NOMO-1 treated with dmso at 0.1 percent for 144 hours (cell line): ENCODE measurements at regions not wholly inside any gene's neighbourhood (a gene's known extent, or its start where the extent isn't known, plus 50 kb on each side); places are given as distances from the start of the nearest gene placed in this dataset.

Experiments
- DNase-seq: peaks from one replicate; lab custom pipeline; 2025; ENCODE audit not compliant: unreplicated experiment; lab: John Stamatoyannopoulos, UW

DNA sequence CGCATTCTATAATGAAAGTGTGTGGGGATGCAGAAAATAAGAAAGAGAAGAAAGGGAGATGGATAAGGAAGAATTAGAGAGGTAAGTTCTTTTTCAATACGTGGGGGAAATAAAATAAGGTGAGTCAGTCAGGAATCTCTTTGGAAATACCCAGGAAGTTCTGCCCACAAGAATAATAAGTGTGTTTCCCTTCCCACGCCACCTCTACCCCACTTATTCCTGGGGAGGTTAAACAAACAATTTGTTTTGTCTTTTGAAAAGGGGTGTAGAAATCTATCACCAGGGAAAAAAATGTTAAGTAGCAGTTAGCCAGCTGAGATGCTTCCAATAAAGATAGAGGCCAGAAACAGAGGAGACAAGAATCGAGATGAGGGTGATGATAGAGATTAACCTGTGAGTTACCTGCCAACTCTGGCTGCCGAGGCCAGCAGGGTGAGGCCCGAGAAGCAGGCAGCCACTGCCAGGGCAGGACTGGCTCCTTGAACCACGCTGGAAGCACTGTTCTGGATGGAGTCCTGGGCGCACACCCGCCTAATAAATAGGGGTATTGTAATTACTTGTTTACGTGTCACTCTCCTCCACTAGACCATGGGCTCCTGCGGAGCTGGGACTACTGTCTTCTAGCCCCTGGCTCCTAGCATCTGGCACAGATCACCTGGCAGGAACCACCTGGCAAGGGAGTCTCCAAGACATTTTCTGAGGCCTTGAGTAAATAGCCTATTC, 191.3 kb downstream of the FGFR2 start:
- no peak for DNase-seq

DNA sequence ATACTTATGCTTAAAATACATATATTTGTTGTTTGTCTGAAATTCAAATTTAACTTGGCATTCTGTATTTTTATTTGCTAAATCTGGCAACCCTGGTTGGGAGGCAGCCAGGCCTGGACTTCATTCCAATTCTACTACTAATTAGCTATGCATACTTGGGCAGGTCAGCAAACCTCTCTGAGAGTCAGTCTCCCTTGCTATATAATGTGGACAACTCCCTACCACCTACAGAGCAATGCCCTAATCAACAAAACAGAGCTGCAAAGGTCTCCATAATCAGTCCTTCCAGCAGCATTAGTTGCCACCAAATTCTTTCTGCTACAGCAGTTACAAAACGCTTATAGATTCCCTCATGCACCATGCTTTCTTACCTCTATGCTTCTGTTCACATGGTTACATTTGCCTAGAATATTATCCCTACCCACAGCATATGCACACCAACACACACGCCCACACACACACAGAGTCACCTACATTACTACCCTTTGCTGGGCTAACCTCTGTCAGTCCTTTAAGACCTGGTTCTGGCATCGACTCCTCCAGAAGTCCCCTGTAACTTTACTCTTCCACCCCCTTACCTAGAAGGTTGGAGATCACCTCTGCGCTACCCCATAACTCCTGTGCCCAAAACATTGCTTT, 188.7 kb downstream of the FGFR2 start:
- no peak for DNase-seq

DNA sequence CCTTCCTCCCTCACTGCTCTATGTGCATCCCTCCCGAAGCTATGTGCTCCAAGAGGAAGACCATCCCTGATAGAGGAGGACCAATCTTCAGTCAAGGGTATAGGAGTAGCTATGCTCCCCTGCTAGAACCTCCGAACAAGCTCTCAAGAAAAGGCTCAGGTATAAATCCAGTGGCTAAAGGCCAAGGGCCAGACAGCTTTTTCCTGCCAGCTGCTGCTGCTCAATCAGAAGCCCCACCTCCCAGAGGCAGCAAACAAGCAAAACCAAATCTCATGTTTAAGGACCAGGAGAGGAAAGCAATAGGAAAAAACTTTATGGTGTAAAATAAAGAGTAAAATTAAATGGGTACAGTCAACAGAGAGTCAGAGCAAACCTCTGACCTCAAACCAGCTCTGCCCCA, 187.2 kb downstream of the FGFR2 start:
- DNase-seq, result no peak

DNA sequence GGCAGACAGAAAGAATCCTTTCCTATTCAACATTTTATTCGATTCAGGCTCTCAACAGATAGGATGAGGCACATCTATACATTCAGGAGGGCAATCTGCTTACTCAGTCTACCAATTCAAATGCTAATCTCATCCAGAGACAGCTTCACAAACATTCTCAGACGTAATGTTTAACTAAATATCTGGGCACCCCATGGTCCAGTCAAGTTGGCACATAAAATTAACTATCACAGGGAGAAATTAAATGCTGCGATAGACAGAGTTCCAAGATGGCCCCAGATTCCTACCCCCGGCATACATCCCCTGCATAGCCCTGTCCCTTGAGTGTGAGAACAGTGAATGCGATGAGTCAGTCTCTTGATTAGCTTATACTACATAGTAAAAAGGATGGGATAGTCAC, 184.3 kb downstream of the FGFR2 start:
- no peak for DNase-seq

DNA sequence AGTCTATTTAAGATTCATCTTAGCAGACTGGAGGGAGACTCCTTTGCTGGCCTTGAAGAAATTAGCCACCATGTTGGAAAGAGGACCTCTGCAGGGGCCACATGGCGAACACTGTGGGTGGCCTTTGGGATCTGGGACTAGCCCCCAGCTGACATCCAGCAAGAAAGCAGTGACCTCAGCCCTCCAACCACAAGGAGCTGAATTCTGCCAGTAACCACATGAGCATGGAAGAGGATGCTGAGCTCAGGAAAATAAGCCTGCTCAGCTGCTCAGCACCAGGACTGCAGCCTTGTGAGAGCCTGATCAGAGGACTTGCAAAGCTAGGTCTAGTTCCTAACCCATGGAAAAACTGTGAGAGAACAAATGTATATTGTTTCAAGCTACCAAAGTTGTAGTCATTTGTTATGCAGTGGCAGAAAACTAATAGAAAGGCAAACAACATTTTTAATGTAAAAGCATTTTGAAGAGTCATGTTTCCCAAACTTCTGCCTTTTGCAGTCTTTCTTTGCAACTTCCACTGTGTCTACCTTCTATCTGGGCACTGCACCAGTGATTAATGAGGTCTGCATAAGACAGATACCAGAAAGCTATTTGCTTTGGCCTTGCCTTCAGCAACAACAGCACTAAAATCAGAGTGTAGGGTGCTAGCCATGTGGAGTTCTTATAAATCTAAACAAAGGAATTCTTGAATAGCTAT, 183.7 kb downstream of the FGFR2 start:
- no peak for DNase-seq

DNA sequence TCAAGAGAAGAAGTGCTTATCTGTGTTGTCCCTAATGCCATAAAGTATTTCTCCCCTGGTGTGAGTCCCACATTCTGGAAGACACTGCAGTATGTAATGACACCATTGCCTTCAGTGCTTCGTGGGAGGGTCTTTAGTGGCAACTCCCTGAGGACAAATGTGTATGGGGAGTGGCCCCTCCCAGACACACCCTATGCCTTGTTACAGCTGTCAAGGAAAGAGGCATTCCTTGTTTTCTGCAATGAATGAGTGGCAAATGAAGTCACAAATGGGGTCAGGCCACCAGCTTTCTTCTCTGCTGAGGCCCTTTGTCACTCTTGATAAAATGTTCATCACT, 183.2 kb downstream of the FGFR2 start:
- no peak for DNase-seq

DNA sequence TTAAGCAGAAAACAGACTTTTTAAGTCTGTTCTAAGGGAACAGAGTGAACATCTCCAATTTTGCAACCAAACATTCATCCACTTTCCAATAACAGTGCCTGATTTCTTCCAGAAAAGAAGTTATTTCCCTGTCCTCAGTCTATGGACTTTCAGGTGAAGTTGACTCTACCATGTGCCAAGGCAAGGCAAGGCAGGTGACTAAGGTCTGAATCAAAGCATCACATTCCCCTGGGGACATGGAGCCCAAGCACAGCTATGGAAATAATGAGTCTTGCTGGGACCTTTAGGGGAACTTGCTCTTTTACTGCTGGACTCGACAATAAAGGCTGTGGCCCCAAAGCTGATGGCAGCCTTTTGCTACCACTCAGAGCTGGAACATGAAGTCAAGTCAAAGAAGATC, 182.2 kb downstream of the FGFR2 start:
- no peak for DNase-seq

DNA sequence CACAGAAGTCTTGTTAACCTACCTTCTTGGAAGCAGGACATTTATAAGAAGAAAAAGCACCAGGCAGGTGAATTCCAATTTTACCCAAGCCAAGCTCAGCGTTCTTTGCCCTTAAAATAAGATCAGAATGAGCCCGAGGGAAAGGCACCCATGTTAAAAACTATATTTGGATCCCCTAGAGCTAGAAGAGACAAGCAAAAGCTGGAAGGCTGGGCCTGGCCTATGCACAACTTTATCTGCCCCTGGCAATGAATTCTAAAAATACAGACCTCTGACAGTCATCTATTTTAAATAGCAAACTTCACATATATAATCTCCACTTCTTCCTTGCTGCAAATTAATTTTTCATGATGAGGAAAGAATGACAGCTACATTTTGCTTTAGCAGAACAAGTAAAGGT, 180.9 kb downstream of the FGFR2 start:
- DNase-seq, result no peak

DNA sequence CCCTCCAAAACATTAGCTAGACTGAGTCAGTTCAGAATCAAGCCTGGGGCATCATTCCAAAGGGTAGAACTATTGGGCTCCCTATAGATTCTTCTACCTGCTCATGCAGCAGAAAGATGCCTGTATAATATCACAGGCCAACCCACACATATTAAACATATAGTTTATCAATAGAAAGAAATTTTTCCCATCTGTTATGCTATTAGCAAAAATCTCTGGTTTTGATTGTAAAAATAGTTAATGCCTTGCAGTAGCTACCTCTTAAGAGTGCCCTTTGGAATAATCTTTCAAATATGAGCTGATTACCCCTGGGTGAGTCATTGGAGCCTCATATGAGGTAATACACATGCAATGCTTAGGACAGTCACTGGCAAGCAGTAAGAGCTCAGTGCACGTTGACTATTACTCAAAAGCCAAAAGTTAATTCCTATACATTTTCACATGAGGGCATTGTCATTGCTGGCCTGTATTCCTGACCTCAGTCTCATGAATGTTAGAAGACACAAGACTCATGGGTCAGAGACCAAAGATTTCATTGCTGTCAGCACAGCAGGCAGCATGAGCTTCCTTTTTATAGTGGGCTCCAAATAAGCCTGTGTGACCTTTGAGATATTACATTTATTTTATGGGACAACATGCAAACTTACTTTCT, 180.0 kb downstream of the FGFR2 start:
- no peak for DNase-seq

DNA sequence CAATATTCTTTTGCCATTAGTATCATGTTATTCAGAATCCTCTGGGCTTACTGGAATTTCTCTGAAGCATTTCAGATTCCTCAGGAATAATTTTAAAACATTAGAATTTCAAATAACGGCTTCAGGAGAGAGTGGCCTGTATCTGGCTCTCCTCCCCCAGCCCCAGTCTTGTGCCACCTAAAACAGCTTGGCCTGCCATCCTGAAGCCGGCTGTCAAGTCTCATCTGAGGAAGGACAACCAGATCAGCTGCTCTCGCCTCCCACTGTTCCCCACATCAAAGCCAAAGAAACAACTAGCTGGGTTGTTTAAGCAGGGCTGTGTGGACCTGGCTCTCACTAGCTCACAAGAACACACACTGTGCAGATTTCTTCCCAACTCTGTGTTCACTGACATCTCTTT, 178.2 kb downstream of the FGFR2 start:
- DNase-seq, result no peak

DNA sequence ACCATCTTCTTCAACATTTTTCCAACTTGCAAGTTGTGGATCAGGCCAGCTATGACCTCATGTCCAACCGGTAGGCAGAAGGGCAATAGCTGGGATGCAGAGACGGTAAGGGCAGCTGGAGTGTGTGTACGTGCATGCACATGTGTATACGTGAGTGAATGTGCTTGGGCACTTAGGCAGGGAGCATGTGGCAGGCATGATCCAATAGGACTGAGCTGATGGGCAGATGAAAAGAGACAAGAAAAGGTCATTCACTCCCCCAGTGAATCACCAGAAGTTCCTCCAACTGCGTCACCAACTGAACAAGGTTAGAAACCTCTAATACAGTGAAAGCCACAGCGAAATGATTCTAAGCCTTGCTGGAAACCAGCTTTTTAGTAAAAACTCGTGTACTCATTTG, 176.1 kb downstream of the FGFR2 start:
- DNase-seq, result no peak

DNA sequence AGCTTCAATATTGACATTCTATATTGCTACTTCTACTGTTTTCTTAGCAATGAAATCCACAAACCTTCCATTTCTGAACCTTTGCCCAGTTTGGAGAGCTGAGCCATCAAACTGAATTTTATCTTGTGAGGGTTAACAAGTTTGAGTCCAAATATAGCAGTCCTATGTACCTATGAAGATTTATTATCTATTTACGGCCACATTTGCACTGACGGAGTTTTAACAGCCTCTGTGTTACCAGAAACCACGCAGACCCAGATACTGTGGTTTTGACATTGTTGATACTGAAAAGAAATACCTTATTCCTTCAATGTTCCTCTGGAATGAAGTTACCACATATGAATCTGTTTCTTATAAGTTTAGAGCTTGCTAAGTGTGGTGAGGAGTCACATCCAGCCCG, 172.6 kb downstream of the FGFR2 start:
- DNase-seq, result no peak

DNA sequence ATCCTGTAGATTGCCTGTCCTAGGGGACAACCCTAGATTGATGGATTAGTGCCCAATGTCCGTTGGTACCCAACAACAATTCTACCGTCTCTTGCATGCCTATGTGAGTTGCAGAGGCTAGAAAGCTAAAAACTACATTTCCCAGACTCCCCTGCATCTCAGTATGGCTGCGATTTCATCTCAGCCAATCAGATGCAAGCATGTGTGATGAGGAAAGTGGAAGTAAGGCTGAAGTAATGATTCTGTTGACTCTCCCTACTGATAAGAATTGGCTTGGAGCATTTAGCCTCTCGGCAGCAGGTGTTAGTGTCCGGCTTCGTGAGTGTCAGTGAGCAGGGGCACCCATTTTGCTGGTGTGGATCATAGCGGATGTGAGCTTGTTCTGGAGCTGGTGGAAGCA, 171.9 kb downstream of the FGFR2 start:
- DNase-seq, result no peak
